ENCODE measurements at regions not wholly inside any gene's neighbourhood (a gene's known extent, or its start where the extent isn't known, plus 50 kb on each side); places are given as distances from the start of the nearest gene placed in this dataset.

DNA sequence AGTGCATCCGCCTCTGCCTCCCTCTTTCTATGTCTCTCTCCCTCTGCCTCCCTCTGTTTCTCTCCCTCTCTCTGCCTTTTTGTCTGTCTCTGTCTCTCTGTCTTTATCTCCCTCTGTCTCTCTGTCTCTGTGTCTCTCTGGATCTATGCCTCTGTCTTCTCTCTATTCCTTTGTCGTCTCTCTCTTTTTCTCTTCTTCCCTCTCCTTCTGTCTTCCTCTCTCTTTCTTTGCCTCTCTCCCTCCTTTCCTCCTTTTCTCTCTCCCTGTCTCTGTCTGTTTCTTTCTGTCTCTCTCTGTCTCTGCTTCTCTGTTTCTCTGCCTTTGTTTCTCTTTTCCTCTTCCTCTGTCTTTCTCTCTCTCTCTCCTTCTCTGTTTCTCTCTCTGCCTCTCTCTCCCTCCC, 678.8 kb upstream of the NRP1 start:
- TF ChIP-seq CTCF (IDR thresholded peaks at IDR 0.05) (no peak), POLR2A (IDR thresholded peaks at IDR 0.05) (no peak)

All from right lobe of liver (tissue), 4 donors.